Mesothelial cell of epicardium (in vitro differentiated cells): ENCODE measurements at regions not wholly inside any gene's neighbourhood (a gene's known extent, or its start where the extent isn't known, plus 50 kb on each side); places are given as distances from the start of the nearest gene placed in this dataset.

Source experiments
- DNase-seq, 2 experiments: peaks; one replicate each; pipeline ENCODE4 v3.0.0; 2021; ENCODE audit warnings: low spot score in 2 of 2; ENCODE audit not compliant: unreplicated experiment in 2 of 2
- H3K27ac Mint-ChIP-seq: 2 replicates; pipeline ENCODE4 v1.8.0; 2021; ENCODE audit warnings: mixed read lengths
- H3K27me3 Mint-ChIP-seq: 2 replicates; pipeline ENCODE4 v1.8.0; 2021; ENCODE audit warnings: low read depth, mixed read lengths
- H3K36me3 Mint-ChIP-seq: 2 replicates; pipeline ENCODE4 v1.8.0; 2021; ENCODE audit warnings: mixed read lengths
- H3K4me1 Mint-ChIP-seq: 2 replicates; pipeline ENCODE4 v1.8.0; 2021; ENCODE audit warnings: mixed read lengths
- H3K4me3 Mint-ChIP-seq: 2 replicates; pipeline ENCODE4 v1.8.0; 2021; ENCODE audit warnings: mild to moderate bottlenecking, moderate library complexity, mixed read lengths
- H3K9me3 Mint-ChIP-seq: 2 replicates; pipeline ENCODE4 v1.8.0; 2021; ENCODE audit warnings: mixed read lengths
- CTCF ChIP-seq: fragments of 200-600 bp; sonication (generic); IDR thresholded peaks from one replicate; pipeline ENCODE4 v1.5.0; 2021; ENCODE audit warnings: antibody characterized with exemption; ENCODE audit not compliant: unreplicated experiment

- Mint-ChIP-seq H3K27ac (no peak overlapping the region), H3K4me3 (no peak overlapping the region)
- no peak for TF ChIP-seq CTCF
These were observed 343.0 kb upstream of the PLSCR5 start for GRCh38 chr3:146948186-146948585.

GRCh38 chr3:146929696-146930095 lies 324.6 kb upstream of the PLSCR5 start:
- Mint-ChIP-seq H3K36me3 (no peaks in the 10 kb centered on the region), H3K9me3 (no peaks in the 10 kb centered on the region), H3K27me3 (no peaks in the 10 kb centered on the region), H3K4me1 (no peaks in the 10 kb centered on the region), H3K27ac (no peak overlapping the region), H3K4me3 (no peak overlapping the region)
- TF ChIP-seq CTCF: no peak
- DNase-seq: no peak

More at GRCh38 chr3:146948186-146948585, 343.0 kb upstream of the PLSCR5 start:
- H3K9me3 Mint-ChIP-seq: peaks cover 5% of the 10 kb centered on the region
- no peaks in the 10 kb centered on the region for H3K27me3 Mint-ChIP-seq
- H3K4me1 Mint-ChIP-seq: no peaks in the 10 kb centered on the region
- DNase-seq: no peak
- no peaks in the 10 kb centered on the region for H3K36me3 Mint-ChIP-seq

- no peaks in the 10 kb centered on the region for H3K36me3 Mint-ChIP-seq
- no peaks in the 10 kb centered on the region for H3K9me3 Mint-ChIP-seq
- no peak for TF ChIP-seq CTCF
- no peaks in the 10 kb centered on the region for H3K27me3 Mint-ChIP-seq
- H3K27ac Mint-ChIP-seq: no peak overlapping the region
- no peaks in the 10 kb centered on the region for H3K4me1 Mint-ChIP-seq
- no peak overlapping the region for H3K4me3 Mint-ChIP-seq
- no peak for DNase-seq
These were observed 323.4 kb upstream of the PLSCR5 start for GRCh38 chr3:146928421-146929059.

- H3K4me3 Mint-ChIP-seq: no peak overlapping the region
- no peaks in the 10 kb centered on the region for H3K36me3 Mint-ChIP-seq
- TF ChIP-seq CTCF: no peak
- H3K9me3 Mint-ChIP-seq: peaks cover 2% of the 10 kb centered on the region
- no peaks in the 10 kb centered on the region for H3K4me1 Mint-ChIP-seq
- DNase-seq: no peak
- no peak overlapping the region for H3K27ac Mint-ChIP-seq
- no peaks in the 10 kb centered on the region for H3K27me3 Mint-ChIP-seq
These were observed 316.5 kb upstream of the PLSCR5 start for GRCh38 chr3:146921693-146922092.

GRCh38 chr3:146914409-146914808 lies 309.3 kb upstream of the PLSCR5 start:
- no peak for TF ChIP-seq CTCF
- Mint-ChIP-seq H3K4me1 (no peaks in the 10 kb centered on the region), H3K9me3 (peaks cover 3% of the 10 kb centered on the region), H3K27ac (no peak overlapping the region), H3K4me3 (no peak overlapping the region), H3K27me3 (no peaks in the 10 kb centered on the region), H3K36me3 (no peaks in the 10 kb centered on the region)
- no peak for DNase-seq
